IMR-90 (cell line): ENCODE measurements at regions not wholly inside any gene's neighbourhood (a gene's known extent, or its start where the extent isn't known, plus 50 kb on each side); places are given as distances from the start of the nearest gene placed in this dataset.

Experiments used
- ATAC-seq: fragments of 200-7000 bp; cut with Tn5 transposase; 2 replicates; pipeline ENCODE4 v1.9.1; 2020; ENCODE audit warnings: low read depth, mild to moderate bottlenecking, moderate library complexity
- BruUV-seq: library from RNA; stranded (reverse); fragments of 400-500 nt; replicated peaks from 2 replicates; lab custom pipeline; 2021; lab: Mats Ljungman, UMichigan
- CTCF ChIA-PET: fragments of 300-600 bp; formaldehyde crosslinking; extraction: SDS; loops from one replicate; lab custom pipeline; 2021; ENCODE audit warnings: antibody characterized with exemption; lab: Yijun Ruan, JAX
- POLR2A ChIA-PET: fragments of 300-600 bp; sonication (Branson Sonifier 250); formaldehyde crosslinking; loops from one replicate; lab custom pipeline; 2022; ENCODE audit warnings: antibody characterized with exemption; ENCODE audit not compliant: unreplicated experiment; lab: Charles Lee
- DNase-seq: peaks from one replicate; pipeline ENCODE4 v3.0.0; 2013
- H2AFZ ChIP-seq: replicated peaks from 2 replicates; pipeline ENCODE3; 2013; ENCODE audit warnings: low read length, mild to moderate bottlenecking; ENCODE audit not compliant: poor library complexity
- H2AK5ac ChIP-seq: 2 replicates; pipeline ENCODE4 v1.6.1; 2013; ENCODE audit warnings: low read depth, low read length, inconsistent platforms
- H2AK9ac ChIP-seq: replicated peaks from 2 replicates; pipeline ENCODE3; 2013; ENCODE audit warnings: mild to moderate bottlenecking, low read depth, low read length, moderate library complexity; ENCODE audit not compliant: poor library complexity
- H2BK120ac ChIP-seq: 2 replicates; pipeline ENCODE4 v1.6.1; 2013; ENCODE audit warnings: low read depth, low read length, inconsistent platforms
- H2BK15ac ChIP-seq: 3 replicates; pipeline ENCODE4 v1.6.1; 2013; ENCODE audit warnings: low read depth, low read length, inconsistent platforms
- H2BK20ac ChIP-seq: 2 replicates; pipeline ENCODE4 v1.6.1; 2013; ENCODE audit warnings: low read depth, mild to moderate bottlenecking, inconsistent platforms, low read length, moderate library complexity
- H2BK5ac ChIP-seq: 2 replicates; pipeline ENCODE4 v1.6.1; 2013; ENCODE audit warnings: mild to moderate bottlenecking, low read depth, low read length, inconsistent platforms; ENCODE audit not compliant: poor library complexity, severe bottlenecking
- H3K14ac ChIP-seq: replicated peaks from 2 replicates; pipeline ENCODE4 v1.6.1; 2013; ENCODE audit warnings: low read depth, low read length, inconsistent platforms
- H3K18ac ChIP-seq: 2 replicates; pipeline ENCODE4 v1.6.1; 2013; ENCODE audit warnings: low read depth, low read length, control low read depth
- H3K23ac ChIP-seq: 2 replicates; pipeline ENCODE4 v1.6.1; 2013; ENCODE audit warnings: low read depth, low read length, inconsistent platforms
- H3K27ac ChIP-seq: 2 replicates; pipeline ENCODE4 v1.5.1; 2013; ENCODE audit warnings: mild to moderate bottlenecking, control low read depth, low read length; ENCODE audit not compliant: insufficient read depth
- H3K27me3 ChIP-seq: 2 replicates; pipeline ENCODE4 v1.6.1; 2013; ENCODE audit warnings: low read length; ENCODE audit not compliant: control insufficient read depth, insufficient read depth
- H3K36me3 ChIP-seq: 2 replicates; pipeline ENCODE4 v1.6.1; 2013; ENCODE audit warnings: low read length, mixed read lengths; ENCODE audit not compliant: control insufficient read depth, insufficient read depth
- H3K4ac ChIP-seq: 2 replicates; pipeline ENCODE4 v1.6.1; 2013; ENCODE audit warnings: low read depth, low read length, inconsistent platforms
- H3K4me1 ChIP-seq: 2 replicates; pipeline ENCODE4 v1.6.1; 2013; ENCODE audit warnings: low read length, mixed read lengths; ENCODE audit not compliant: control insufficient read depth, insufficient read depth
- H3K4me2 ChIP-seq: 2 replicates; pipeline ENCODE4 v1.6.1; 2013; ENCODE audit warnings: low read depth, mild to moderate bottlenecking, control low read depth, low read length, moderate library complexity
- H3K4me3 ChIP-seq: 2 replicates; pipeline ENCODE4 v1.5.1; 2013; ENCODE audit warnings: low read depth, mild to moderate bottlenecking, control low read depth, low read length, moderate library complexity; ENCODE audit not compliant: insufficient read depth
- H3K56ac ChIP-seq: 2 replicates; pipeline ENCODE4 v1.6.1; 2013; ENCODE audit warnings: low read length, inconsistent platforms; ENCODE audit not compliant: insufficient read depth; ENCODE audit errors: extremely low read depth
- H3K79me1 ChIP-seq, 2 experiments: 2 replicates each; pipeline ENCODE4 v1.6.1; 2013; ENCODE audit warnings: low read length in 2 of 2, inconsistent platforms in 1 of 2, low read depth in 1 of 2
- H3K9ac ChIP-seq: 2 replicates; pipeline ENCODE4 v1.6.1; 2013; ENCODE audit warnings: low read depth, low read length, control low read depth
- H3K9me1 ChIP-seq: 2 replicates; pipeline ENCODE4 v1.6.1; 2013; ENCODE audit warnings: low read length, inconsistent platforms; ENCODE audit not compliant: insufficient read depth
- H3K9me3 ChIP-seq: 2 replicates; pipeline ENCODE4 v1.6.1; 2013; ENCODE audit warnings: low read length; ENCODE audit not compliant: control insufficient read depth, insufficient read depth
- H4K20me1 ChIP-seq: 2 replicates; pipeline ENCODE4 v1.6.1; 2013; ENCODE audit warnings: low read length, inconsistent platforms; ENCODE audit not compliant: insufficient read depth
- H4K5ac ChIP-seq: 2 replicates; pipeline ENCODE4 v1.6.1; 2013; ENCODE audit warnings: mild to moderate bottlenecking, low read depth, low read length, control low read depth
- H4K8ac ChIP-seq, 2 experiments: 2 replicates each; pipeline ENCODE4 v1.6.1; 2013; ENCODE audit warnings: low read depth in 2 of 2, low read length in 2 of 2, control low read depth in 1 of 2, inconsistent platforms in 1 of 2
- H4K91ac ChIP-seq: 2 replicates; pipeline ENCODE4 v1.6.1; 2013; ENCODE audit warnings: low read depth, low read length, inconsistent platforms; ENCODE audit not compliant: insufficient read depth
- NFE2L2 ChIP-seq: fragments of 150-350 bp; IDR thresholded peaks from 2 replicates; pipeline ENCODE4 v1.6.1; 2016; ENCODE audit warnings: low read depth, mild to moderate bottlenecking, low read length
- POLR2A ChIP-seq: IDR thresholded peaks from 2 replicates; pipeline ENCODE4 v1.6.1; 2012; ENCODE audit warnings: mild to moderate bottlenecking, low read depth, low read length
- WGBS, 2 experiments: methylation state at CpG; one replicate each; pipeline versions ENCODE4 v1.1.5 to v1.1.7; 2013; ENCODE audit warnings: missing lambda C conversion rate in 2 of 2; ENCODE audit not compliant: insufficient read length in 1 of 2; ENCODE audit errors: extremely low coverage in 2 of 2; 5-methylcytosine and 5-hydroxymethylcytosine counted together
- dilution Hi-C: fragments of 300-500 bp; cut with HindIII; formaldehyde crosslinking; loops from one replicate; pipeline ENCODE4 v1.14.3; 2018; ENCODE audit warnings: low sequenced_read_pairs; ENCODE audit not compliant: unreplicated experiment
- in situ Hi-C: fragments of 300-500 bp; cut with MboI; formaldehyde crosslinking; loops from 3 replicates; pipeline ENCODE4 v1.14.3; 2019; ENCODE audit warnings: low sequenced_read_pairs, inconsistent platforms, mixed read lengths
- intact Hi-C: fragments of 100-400 bp; cut with micrococcal nuclease; formaldehyde crosslinking; loops from 2 replicates; pipeline ENCODE4 v1.10.0; 2022

DNA sequence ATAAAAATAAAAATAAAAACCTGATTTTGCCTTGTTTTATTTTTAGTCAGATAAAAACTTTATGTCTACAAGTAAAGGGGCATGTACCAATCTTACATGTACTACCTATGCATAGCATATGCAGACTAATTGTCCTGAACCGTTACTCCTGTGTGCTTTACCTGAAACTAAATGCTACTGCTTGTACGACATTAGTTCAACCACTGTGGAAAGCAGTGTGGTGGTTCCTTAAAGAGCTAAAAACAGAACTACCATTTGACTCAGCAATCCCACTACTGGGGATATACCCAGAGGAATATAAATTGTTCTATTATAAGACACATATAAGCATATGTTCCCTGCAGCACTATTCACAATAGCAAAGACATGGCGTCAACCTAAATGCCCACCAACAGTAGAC lies 426.0 kb upstream of the PMFBP1 start:
- Histone ChIP-seq H3K4ac (no peak overlapping the region), H3K27me3 (no peaks in the 10 kb centered on the region), H2BK120ac (no peak overlapping the region), H4K8ac (no peak overlapping the region), H2AFZ (no peak overlapping the region), H3K36me3 (no peaks in the 10 kb centered on the region), H3K23ac (no peak overlapping the region), H3K4me1 (no peaks in the 10 kb centered on the region), H2AK9ac (no peak overlapping the region), H4K91ac (no peak overlapping the region), H2AK5ac (no peak overlapping the region), H3K27ac (no peak overlapping the region), H3K79me1 (no peaks in the 10 kb centered on the region; a peak in 1 of 4 replicates), H2BK15ac (no peak overlapping the region), H3K4me3 (no peak overlapping the region), H3K4me2 (no peak overlapping the region), H3K56ac (no peak overlapping the region), H3K9me3 (no peaks in the 10 kb centered on the region), H2BK5ac (no peak overlapping the region), H3K18ac (no peak overlapping the region), H3K9ac (no peak overlapping the region), H4K5ac (no peak overlapping the region), H3K9me1 (no peaks in the 10 kb centered on the region), H4K20me1 (no peaks in the 10 kb centered on the region), H2BK20ac (no peak overlapping the region), H3K14ac (no peak overlapping the region)
- POLR2A ChIA-PET: no interaction called here
- dilution Hi-C loops: no loop called here
- BruUV-seq: no TSS peak
- no peak for ATAC-seq
- CTCF ChIA-PET: interaction anchor here (0.7 kb wide), 1 partner anchor 10 kb away, joined by 3 read pairs; no protein-coding TSS in a partner anchor
- no CpG with 5 or more reads among the region's 3 CpGs for WGBS, 2 experiments
- TF ChIP-seq POLR2A (no peak), NFE2L2 (no peak)
- intact Hi-C loops: no loop called here
- in situ Hi-C loops: no loop called here
- DNase-seq: no peak
